Fibroblast of mammary gland (primary cell): ENCODE measurements at regions not wholly inside any gene's neighbourhood (a gene's known extent, or its start where the extent isn't known, plus 50 kb on each side); places are given as distances from the start of the nearest gene placed in this dataset.
"Not testable (repeated sequence)": the region's sequence is repeated elsewhere in the genome, so short reads cannot be mapped to it uniquely, and the experiment has no call there.

Experiments used
- DNase-seq: peaks from one replicate; pipeline ENCODE4 v3.0.0-alpha.2; 2010; ENCODE audit warnings: low read depth
- H3K4me3 ChIP-seq: 2 replicates; pipeline ENCODE4 v1.5.1; 2011; ENCODE audit warnings: low read depth, mild to moderate bottlenecking, low read length, moderate library complexity; ENCODE audit not compliant: control insufficient read depth
- TF ChIP-seq, protein P1 (sequence below): conservative IDR thresholded peaks from 2 replicates; pipeline ENCODE4 v1.5.1; 2011; ENCODE audit warnings: low read depth, low read length, inconsistent platforms; ENCODE audit not compliant: control insufficient read depth, insufficient read depth

DNA sequence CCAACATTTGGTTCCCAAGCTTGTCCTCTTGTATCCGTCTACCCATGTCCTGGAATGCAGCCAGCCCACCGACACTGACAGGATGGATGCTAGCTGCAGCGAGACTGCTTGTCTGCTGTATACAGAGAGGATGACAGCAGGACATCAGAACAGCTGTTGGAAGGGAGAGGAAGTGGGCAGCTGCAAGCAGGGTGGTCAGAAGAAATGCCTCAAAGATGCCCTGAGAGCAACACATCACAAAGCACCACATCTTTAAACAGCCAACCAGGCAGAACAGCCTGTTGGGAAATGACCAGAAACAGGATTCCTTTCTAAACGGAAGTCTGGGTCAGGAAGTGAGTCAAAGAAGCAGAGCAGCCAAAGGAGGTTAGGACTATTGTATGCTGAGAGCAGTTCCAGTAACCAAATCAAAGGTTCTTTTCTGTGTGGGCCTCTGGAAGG is 219.1 kb downstream of the NDUFS4 start:
- DNase-seq, result peak; percentile 47
- H3K4me3 ChIP-seq, result no peak overlapping the region
- TF ChIP-seq, protein P1, sequence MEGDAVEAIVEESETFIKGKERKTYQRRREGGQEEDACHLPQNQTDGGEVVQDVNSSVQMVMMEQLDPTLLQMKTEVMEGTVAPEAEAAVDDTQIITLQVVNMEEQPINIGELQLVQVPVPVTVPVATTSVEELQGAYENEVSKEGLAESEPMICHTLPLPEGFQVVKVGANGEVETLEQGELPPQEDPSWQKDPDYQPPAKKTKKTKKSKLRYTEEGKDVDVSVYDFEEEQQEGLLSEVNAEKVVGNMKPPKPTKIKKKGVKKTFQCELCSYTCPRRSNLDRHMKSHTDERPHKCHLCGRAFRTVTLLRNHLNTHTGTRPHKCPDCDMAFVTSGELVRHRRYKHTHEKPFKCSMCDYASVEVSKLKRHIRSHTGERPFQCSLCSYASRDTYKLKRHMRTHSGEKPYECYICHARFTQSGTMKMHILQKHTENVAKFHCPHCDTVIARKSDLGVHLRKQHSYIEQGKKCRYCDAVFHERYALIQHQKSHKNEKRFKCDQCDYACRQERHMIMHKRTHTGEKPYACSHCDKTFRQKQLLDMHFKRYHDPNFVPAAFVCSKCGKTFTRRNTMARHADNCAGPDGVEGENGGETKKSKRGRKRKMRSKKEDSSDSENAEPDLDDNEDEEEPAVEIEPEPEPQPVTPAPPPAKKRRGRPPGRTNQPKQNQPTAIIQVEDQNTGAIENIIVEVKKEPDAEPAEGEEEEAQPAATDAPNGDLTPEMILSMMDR, result no peak

DNA sequence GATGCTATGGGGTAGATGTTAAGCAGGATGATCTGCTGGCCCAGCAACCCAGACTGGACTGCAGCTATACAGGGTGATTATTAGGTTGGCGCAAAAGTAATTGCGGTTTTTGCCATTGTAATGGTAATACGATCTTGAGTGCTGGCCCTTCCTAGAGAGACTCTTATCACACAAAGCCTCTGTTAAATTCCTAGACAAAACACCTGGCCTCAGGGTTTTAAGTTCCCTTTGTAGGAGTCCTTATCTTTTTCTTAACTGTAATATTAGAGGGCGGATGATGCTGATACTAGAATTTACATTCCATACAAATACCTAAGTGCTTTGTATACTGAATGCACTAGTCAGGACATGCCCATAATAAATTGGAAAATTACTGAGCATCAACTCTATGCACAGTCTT is 222.2 kb downstream of the NDUFS4 start:
- no peak overlapping the region for H3K4me3 ChIP-seq
- TF ChIP-seq, protein P1, result no peak
- DNase-seq, result no peak

GRCh38 chr5:53783624-53784228 is 223.3 kb downstream of the NDUFS4 start:
- TF ChIP-seq, protein P1, result no peak
- no peak overlapping the region for H3K4me3 ChIP-seq
- no peak for DNase-seq

DNA sequence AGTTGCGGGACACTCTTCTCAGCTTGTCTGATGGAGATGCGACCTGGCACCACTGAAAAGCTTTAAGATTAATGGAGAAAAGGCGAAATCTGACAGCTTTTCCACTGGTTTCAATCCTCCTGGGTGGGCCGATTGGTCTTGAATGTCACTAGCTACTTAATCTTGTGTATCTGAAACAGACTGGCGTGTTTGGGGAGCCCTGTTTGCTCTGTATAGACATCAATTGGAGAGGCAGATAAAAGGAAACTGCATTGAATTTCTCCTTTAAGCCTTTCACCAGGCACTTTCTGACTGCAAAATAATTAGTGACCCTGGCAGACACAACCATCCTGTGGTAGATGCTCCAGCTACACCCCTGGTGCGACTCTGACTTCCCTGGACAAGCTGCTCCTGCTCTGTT is 224.2 kb downstream of the NDUFS4 start:
- no peak overlapping the region for H3K4me3 ChIP-seq
- TF ChIP-seq, protein P1, result no peak
- DNase-seq, result no peak

GRCh38 chr5:53785924-53786323 is 225.5 kb downstream of the NDUFS4 start:
- TF ChIP-seq, protein P1, result no peak
- DNase-seq, result peak; percentile 3
- no peak overlapping the region for H3K4me3 ChIP-seq

GRCh38 chr5:53790026-53790425 is 229.6 kb downstream of the NDUFS4 start:
- no peak for DNase-seq
- no peak overlapping the region for H3K4me3 ChIP-seq
- TF ChIP-seq, protein P1, result no peak

DNA sequence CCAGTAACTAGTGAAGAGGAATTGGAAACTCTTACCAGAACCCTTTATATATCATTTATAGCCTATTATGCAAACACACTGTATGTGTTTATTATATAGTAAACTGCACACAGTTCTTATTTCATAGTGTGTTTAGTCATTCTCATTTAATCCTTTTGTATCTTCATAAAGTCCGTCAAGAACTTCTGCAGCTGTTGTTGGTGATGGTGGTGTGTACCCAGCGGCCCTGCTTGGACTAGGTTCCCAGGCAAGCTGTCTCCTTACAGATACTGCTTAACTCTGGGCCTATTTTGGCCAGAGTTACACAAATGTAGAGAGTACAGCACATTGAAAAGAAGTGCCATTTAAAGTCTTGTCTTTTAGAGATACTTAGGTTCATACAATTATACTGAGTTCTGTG is 231.9 kb downstream of the NDUFS4 start:
- TF ChIP-seq, protein P1, result no peak
- H3K4me3 ChIP-seq, result no peak overlapping the region

DNA sequence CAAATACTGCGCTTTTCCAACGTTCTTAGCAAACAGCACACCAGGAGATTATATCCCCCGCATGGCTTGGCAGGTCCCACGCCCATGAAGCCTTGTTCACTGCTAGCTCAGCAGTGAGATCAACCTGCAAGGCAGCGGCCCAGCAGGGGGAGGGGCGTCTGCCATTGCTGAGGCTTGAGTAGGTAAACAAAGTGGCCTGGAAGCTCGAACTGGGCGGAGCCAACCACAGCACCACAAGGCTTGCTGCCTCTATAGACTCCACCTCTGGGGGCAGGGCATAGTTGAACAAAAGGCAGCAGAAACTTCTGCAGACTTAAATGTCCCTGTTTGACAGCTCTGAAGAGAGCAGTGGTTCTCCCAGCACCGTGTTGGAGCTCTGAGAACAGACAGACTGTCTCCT is 239.2 kb downstream of the NDUFS4 start:
- DNase-seq, result not testable (repeated sequence)

More for the DNA sequence above, 231.9 kb downstream of the NDUFS4 start:
- DNase-seq, result no peak

GRCh38 chr5:53808392-53808791 is 248.0 kb downstream of the NDUFS4 start:
- not testable (repeated sequence) for DNase-seq, H3K4me3 ChIP-seq

More for the DNA sequence above, 239.2 kb downstream of the NDUFS4 start:
- not testable (repeated sequence) for H3K4me3 ChIP-seq
